GM18861 (cell line): ENCODE measurements at regions not wholly inside any gene's neighbourhood (a gene's known extent, or its start where the extent isn't known, plus 50 kb on each side); places are given as distances from the start of the nearest gene placed in this dataset.

Experiments used
- ATAC-seq: cut with Tn5 transposase; IDR thresholded peaks from one replicate; pipeline ENCODE4 v1.9.1; 2021; ENCODE audit not compliant: unreplicated experiment

DNA sequence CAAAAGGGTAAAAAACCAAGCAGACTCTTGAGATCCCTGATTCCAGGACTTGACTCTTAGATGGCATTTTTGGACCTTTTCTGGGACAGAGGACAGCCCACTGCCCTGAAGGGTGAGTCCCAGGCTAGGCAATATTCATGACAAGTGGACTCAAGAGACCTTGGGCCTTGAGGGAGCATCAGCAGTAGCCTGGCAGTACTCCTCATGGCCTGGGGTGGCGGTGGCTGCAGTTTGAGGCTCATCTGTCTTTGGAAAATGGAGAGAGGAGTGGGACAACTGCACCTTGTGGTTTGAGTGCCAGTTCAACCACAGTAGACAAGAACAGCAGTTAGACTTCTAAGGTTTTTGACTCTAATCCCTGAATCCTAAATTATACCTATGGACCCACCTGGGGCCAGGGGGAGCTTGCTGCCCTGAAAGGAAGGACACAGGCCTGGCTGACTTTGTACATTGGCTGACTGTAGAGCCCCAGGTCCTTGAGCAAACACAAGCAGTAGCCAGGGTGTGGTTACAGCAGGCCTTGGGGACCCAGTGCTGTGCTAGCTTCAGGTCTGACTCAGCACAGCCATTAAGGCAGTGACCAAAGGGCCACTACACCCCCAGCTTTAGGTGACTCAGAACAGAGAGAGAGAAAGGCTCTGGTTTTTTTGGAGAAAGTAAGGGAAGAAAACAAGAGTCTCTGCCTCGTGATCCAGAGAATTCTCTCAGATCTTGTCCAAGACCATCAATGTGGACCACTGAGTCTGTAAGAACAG is 1023.2 kb downstream of the KCNT2 start:
- ATAC-seq = no peak

- ATAC-seq = peak; percentile 50
These were observed 1027.3 kb downstream of the KCNT2 start for GRCh38 chr1:195580988-195581387.

DNA sequence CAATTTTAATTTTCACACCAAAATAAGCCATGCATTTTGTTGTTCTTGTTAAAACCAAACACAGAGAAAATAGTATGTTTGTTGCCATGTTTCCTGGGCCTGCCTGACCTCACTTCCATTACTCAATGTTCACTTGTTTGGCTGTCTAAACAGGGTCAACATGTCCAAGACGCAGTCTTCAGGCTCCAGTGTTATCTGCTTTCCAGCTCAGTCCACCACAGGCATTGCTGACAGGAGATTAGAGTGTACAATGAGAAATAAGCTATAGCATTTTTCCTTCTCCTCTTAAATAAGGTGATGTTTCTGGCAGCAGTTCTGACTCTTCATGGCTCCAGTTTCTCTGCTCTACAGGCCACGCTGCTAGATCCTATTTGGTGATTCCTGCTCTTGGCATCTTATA is 1030.5 kb downstream of the KCNT2 start:
- ATAC-seq = no peak

- ATAC-seq = no peak
These were observed 1031.6 kb downstream of the KCNT2 start for GRCh38 chr1:195576641-195577040.

DNA sequence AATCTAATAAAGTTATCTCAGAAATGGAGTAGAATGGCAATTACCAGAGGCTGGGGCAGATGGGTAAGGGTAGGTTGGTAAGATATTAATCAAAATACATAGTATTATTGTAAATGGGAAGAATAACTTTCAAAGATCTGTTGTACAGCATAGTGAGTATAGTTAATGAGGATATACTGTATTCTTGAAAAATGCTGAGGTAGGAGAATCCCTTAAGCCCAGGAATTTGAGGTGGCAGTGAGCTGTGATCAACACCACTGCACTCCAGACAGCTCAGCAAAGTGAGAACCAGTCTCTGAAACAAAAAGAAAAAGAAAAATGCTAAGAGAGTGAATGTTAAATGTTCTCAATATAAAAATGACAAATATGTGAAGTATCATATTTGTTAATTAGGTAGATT is 1033.7 kb downstream of the KCNT2 start:
- ATAC-seq = no peak

- no peak for ATAC-seq
These were observed 1038.3 kb downstream of the KCNT2 start for GRCh38 chr1:195569934-195570333.

GRCh38 chr1:195568389-195568788 is 1039.9 kb downstream of the KCNT2 start:
- no peak for ATAC-seq

- no peak for ATAC-seq
These were observed 1046.2 kb downstream of the KCNT2 start for GRCh38 chr1:195562074-195562473.

DNA sequence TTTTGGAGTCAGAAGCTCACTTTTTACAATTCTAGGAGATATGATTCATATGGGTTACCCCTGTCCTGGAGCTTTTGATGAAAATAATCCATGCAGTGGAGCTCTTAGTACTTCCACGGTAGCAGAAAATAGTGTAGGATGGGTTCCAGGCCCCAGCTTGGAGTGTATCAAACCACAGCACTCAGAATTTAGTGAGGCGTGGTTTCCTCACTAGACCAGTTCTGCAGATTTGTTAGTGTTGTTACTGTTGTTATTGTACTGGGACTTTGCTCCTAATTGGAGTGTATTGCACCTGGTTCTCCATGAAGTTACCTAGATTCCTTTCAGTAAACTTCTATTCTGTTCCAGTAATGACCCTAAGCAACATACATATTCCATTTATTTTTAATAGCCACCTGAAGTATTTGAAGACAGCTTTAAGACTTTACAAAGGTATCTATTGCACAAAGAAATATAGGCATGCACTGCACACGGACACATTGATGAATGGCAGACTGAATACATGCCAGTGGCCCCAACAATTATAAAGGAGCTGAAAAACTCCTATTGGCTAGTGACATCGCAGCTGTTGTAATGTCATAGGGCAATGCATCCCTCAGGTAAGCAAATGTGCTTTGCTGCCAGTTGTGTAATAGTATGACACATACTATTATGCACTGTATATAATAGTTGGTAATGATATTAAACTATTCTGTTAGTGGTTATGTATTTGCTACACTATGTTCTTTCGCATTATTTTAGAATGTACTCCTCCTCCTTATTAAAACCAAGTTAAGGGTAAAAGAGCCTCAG is 1058.0 kb downstream of the KCNT2 start:
- ATAC-seq = no peak

DNA sequence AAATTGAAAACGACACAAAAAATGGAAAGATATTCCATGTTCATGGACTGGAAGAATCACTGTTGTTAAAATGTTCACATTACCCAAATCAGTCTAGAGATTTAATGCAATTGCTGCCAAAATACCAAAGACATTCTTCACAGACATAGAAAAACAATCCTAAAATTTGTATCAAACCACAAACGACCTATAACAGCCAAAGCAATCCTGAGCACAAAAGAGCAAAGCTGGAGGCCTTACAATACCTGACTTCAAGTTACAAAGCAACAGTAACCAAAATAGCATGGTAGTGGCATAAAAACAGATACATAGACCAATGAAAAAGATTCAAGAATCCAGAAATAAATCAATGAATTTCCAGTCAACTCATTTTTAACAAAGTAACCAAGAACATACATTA is 1077.3 kb downstream of the KCNT2 start:
- ATAC-seq = no peak

GRCh38 chr1:195529881-195530280 is 1078.4 kb downstream of the KCNT2 start:
- ATAC-seq = no peak

- no peak for ATAC-seq
These were observed 1087.5 kb downstream of the KCNT2 start for GRCh38 chr1:195520757-195521156.

GRCh38 chr1:195516036-195516435 is 1092.2 kb downstream of the KCNT2 start:
- ATAC-seq = no peak

- ATAC-seq = no peak
These were observed 1096.7 kb downstream of the KCNT2 start for GRCh38 chr1:195511501-195511900.

- no peak for ATAC-seq
These were observed 1107.1 kb downstream of the KCNT2 start for GRCh38 chr1:195501118-195501517.

GRCh38 chr1:195495720-195496635 is 1112.3 kb downstream of the KCNT2 start:
- no peak for ATAC-seq

DNA sequence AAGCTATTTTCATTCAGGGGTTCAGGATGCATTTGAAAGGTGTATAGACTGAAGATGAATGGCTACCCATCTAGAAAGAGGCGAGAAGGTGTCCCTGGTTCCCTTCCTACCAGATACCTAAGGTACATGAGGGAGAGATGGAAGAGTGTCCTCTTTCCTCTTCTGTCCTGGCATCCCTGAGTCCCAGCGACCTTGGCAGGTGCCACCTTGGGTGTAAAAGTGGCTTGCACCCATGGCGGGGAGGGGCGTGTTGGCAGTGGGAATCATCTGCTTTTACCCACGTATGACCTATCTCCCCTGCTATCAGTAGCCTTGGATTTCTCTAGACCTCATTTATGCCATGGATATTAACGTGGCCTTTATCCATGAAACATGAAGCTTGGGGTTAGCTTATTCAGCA is 1126.1 kb downstream of the KCNT2 start:
- no peak for ATAC-seq

- no peak for ATAC-seq
These were observed 1126.9 kb downstream of the KCNT2 start for GRCh38 chr1:195481293-195481692.

- no peak for ATAC-seq
These were observed 1132.7 kb downstream of the KCNT2 start for GRCh38 chr1:195475568-195475967.

DNA sequence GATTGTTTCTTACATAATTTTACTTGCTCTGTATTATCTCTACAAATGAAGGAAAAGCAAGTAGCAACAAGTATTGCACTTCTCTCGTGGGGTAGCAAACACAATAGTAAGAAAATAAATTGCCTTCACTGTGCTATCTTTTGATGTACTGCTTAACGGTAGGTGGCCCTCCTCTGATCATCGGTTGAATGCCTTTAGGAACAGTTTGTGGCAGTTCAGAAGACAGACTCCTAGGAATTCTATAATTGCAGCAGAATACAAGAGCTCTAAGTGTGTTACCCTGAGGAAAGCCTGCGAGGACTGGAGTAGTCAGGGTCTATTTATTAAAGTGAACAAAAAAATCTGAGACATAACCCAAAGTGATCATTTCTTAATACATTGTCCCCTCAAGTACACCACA is 1135.9 kb downstream of the KCNT2 start:
- no peak for ATAC-seq

- ATAC-seq = no peak
These were observed 1141.6 kb downstream of the KCNT2 start for GRCh38 chr1:195466639-195467038.
